Activated CD4-positive, alpha-beta T cell treated with anti-CD3 and anti-CD28 coated beads, Interleukin-2, amount 50 U/mL, for 16 hours (primary cell): ENCODE measurements at regions not wholly inside any gene's neighbourhood (a gene's known extent, or its start where the extent isn't known, plus 50 kb on each side); places are given as distances from the start of the nearest gene placed in this dataset.

Source experiments
- DNase-seq: peaks from one replicate; pipeline ENCODE4 v3.0.0-alpha.2; 2020

GRCh38 chr6:119620846-119621555 lies 271.4 kb upstream of the MAN1A1 start:
- DNase-seq: no peak

GRCh38 chr6:119614138-119614537 lies 264.6 kb upstream of the MAN1A1 start:
- no peak for DNase-seq

- DNase-seq: no peak
These were observed 263.4 kb upstream of the MAN1A1 start for GRCh38 chr6:119612911-119613381.

GRCh38 chr6:119612176-119612891 lies 262.8 kb upstream of the MAN1A1 start:
- no peak for DNase-seq

- DNase-seq: no peak
These were observed 261.2 kb upstream of the MAN1A1 start for GRCh38 chr6:119610754-119611153.

GRCh38 chr6:119610265-119610664 lies 260.7 kb upstream of the MAN1A1 start:
- DNase-seq: no peak

GRCh38 chr6:119609865-119610264 lies 260.3 kb upstream of the MAN1A1 start:
- DNase-seq: no peak

- no peak for DNase-seq
These were observed 259.4 kb upstream of the MAN1A1 start for GRCh38 chr6:119608994-119609393.

GRCh38 chr6:119604124-119604523 lies 254.6 kb upstream of the MAN1A1 start:
- no peak for DNase-seq

- no peak for DNase-seq
These were observed 253.9 kb upstream of the MAN1A1 start for GRCh38 chr6:119603501-119603900.

GRCh38 chr6:119602215-119603178 lies 252.9 kb upstream of the MAN1A1 start:
- no peak for DNase-seq

GRCh38 chr6:119598883-119599282 lies 249.3 kb upstream of the MAN1A1 start:
- no peak for DNase-seq

- no peak for DNase-seq
These were observed 245.3 kb upstream of the MAN1A1 start for GRCh38 chr6:119594907-119595306.

GRCh38 chr6:119591235-119591634 lies 241.7 kb upstream of the MAN1A1 start:
- no peak for DNase-seq

- no peak for DNase-seq
These were observed 240.5 kb upstream of the MAN1A1 start for GRCh38 chr6:119590066-119590465.

GRCh38 chr6:119587537-119587936 lies 238.0 kb upstream of the MAN1A1 start:
- no peak for DNase-seq

- no peak for DNase-seq
These were observed 236.8 kb upstream of the MAN1A1 start for GRCh38 chr6:119586250-119586882.

GRCh38 chr6:119584088-119584487 lies 234.5 kb upstream of the MAN1A1 start:
- no peak for DNase-seq

- DNase-seq: no peak
These were observed 231.7 kb upstream of the MAN1A1 start for GRCh38 chr6:119581220-119581619.

- no peak for DNase-seq
These were observed 226.2 kb upstream of the MAN1A1 start for GRCh38 chr6:119575721-119576120.

GRCh38 chr6:119568580-119568979 lies 219.0 kb upstream of the MAN1A1 start:
- DNase-seq: no peak

- DNase-seq: no peak
These were observed 217.1 kb upstream of the MAN1A1 start for GRCh38 chr6:119566546-119567260.
